ENCODE measurements at regions not wholly inside any gene's neighbourhood (a gene's known extent, or its start where the extent isn't known, plus 50 kb on each side); places are given as distances from the start of the nearest gene placed in this dataset.

GRCh38 chr2:19041434-19042041 is 316.9 kb downstream of the OSR1 start:
- no peak overlapping the region for H2AFZ ChIP-seq (ENCODE audit: low read length)
- no peaks in the 10 kb centered on the region for H3K36me3 ChIP-seq (ENCODE audit: insufficient read depth, low read length)
- H3K4me1 ChIP-seq (ENCODE audit: low read length): no peaks in the 10 kb centered on the region
- H3K27ac ChIP-seq (ENCODE audit: low read length): no peak overlapping the region
- no peaks in the 10 kb centered on the region for H4K20me1 ChIP-seq (ENCODE audit: insufficient read depth, low read depth, low read length)
- no peaks in the 10 kb centered on the region for H3K9me2 ChIP-seq (replicated peaks; ENCODE audit: insufficient read depth, low read length)
- no peak for DNase-seq
- H3K4me2 ChIP-seq (ENCODE audit: low read depth, low read length, poor library complexity, severe bottlenecking): no peak overlapping the region
- H3K27me3 ChIP-seq (ENCODE audit: low read length): no peaks in the 10 kb centered on the region
- no peaks in the 10 kb centered on the region for H3K79me2 ChIP-seq (ENCODE audit: low read length)
- no peaks in the 10 kb centered on the region for H3K9me3 ChIP-seq (ENCODE audit: low read length)
- no peak overlapping the region for H3K4me3 ChIP-seq (ENCODE audit: low read length)
- H3K9ac ChIP-seq (ENCODE audit: low read length): no peak overlapping the region

GRCh38 chr2:19038071-19039015 is 320.1 kb downstream of the OSR1 start:
- Histone ChIP-seq H3K36me3 (ENCODE audit: insufficient read depth, low read length) (no peaks in the 10 kb centered on the region), H4K20me1 (ENCODE audit: insufficient read depth, low read depth, low read length) (no peaks in the 10 kb centered on the region), H3K9me2 (replicated peaks; ENCODE audit: insufficient read depth, low read length) (no peaks in the 10 kb centered on the region), H3K9me3 (ENCODE audit: low read length) (no peaks in the 10 kb centered on the region), H2AFZ (ENCODE audit: low read length) (no peak overlapping the region), H3K27ac (ENCODE audit: low read length) (no peak overlapping the region), H3K4me2 (ENCODE audit: low read depth, low read length, poor library complexity, severe bottlenecking) (no peak overlapping the region), H3K79me2 (ENCODE audit: low read length) (no peaks in the 10 kb centered on the region), H3K9ac (ENCODE audit: low read length) (no peak overlapping the region), H3K27me3 (ENCODE audit: low read length) (no peaks in the 10 kb centered on the region), H3K4me3 (ENCODE audit: low read length) (no peak overlapping the region), H3K4me1 (ENCODE audit: low read length) (no peaks in the 10 kb centered on the region)
- DNase-seq: no peak

- H4K20me1 ChIP-seq (ENCODE audit: insufficient read depth, low read depth, low read length): no peaks in the 10 kb centered on the region
- DNase-seq: no peak
- no peak overlapping the region for H2AFZ ChIP-seq (ENCODE audit: low read length)
- no peaks in the 10 kb centered on the region for H3K4me1 ChIP-seq (ENCODE audit: low read length)
- H3K9ac ChIP-seq (ENCODE audit: low read length): no peak overlapping the region
- no peak overlapping the region for H3K27ac ChIP-seq (ENCODE audit: low read length)
- no peaks in the 10 kb centered on the region for H3K9me3 ChIP-seq (ENCODE audit: low read length)
- H3K36me3 ChIP-seq (ENCODE audit: insufficient read depth, low read length): no peaks in the 10 kb centered on the region
- no peak overlapping the region for H3K4me2 ChIP-seq (ENCODE audit: low read depth, low read length, poor library complexity, severe bottlenecking)
- no peak overlapping the region for H3K4me3 ChIP-seq (ENCODE audit: low read length)
- H3K27me3 ChIP-seq (ENCODE audit: low read length): no peaks in the 10 kb centered on the region
- no peaks in the 10 kb centered on the region for H3K79me2 ChIP-seq (ENCODE audit: low read length)
- no peaks in the 10 kb centered on the region for H3K9me2 ChIP-seq (replicated peaks; ENCODE audit: insufficient read depth, low read length)
These were observed 322.3 kb downstream of the OSR1 start for GRCh38 chr2:19036091-19036490.

- H4K20me1 ChIP-seq (ENCODE audit: insufficient read depth, low read depth, low read length): no peaks in the 10 kb centered on the region
- H3K9me3 ChIP-seq (ENCODE audit: low read length): no peaks in the 10 kb centered on the region
- no peaks in the 10 kb centered on the region for H3K36me3 ChIP-seq (ENCODE audit: insufficient read depth, low read length)
- H2AFZ ChIP-seq (ENCODE audit: low read length): no peak overlapping the region
- no peaks in the 10 kb centered on the region for H3K9me2 ChIP-seq (replicated peaks; ENCODE audit: insufficient read depth, low read length)
- H3K4me1 ChIP-seq (ENCODE audit: low read length): no peaks in the 10 kb centered on the region
- H3K4me3 ChIP-seq (ENCODE audit: low read length): no peak overlapping the region
- no peaks in the 10 kb centered on the region for H3K27me3 ChIP-seq (ENCODE audit: low read length)
- DNase-seq: no peak
- H3K4me2 ChIP-seq (ENCODE audit: low read depth, low read length, poor library complexity, severe bottlenecking): no peak overlapping the region
- no peaks in the 10 kb centered on the region for H3K79me2 ChIP-seq (ENCODE audit: low read length)
- no peak overlapping the region for H3K27ac ChIP-seq (ENCODE audit: low read length)
- no peak overlapping the region for H3K9ac ChIP-seq (ENCODE audit: low read length)
These were observed 323.2 kb downstream of the OSR1 start for GRCh38 chr2:19035238-19035637.

- Histone ChIP-seq H3K9me2 (replicated peaks; ENCODE audit: insufficient read depth, low read length) (no peaks in the 10 kb centered on the region), H3K27me3 (ENCODE audit: low read length) (no peaks in the 10 kb centered on the region), H3K4me2 (ENCODE audit: low read depth, low read length, poor library complexity, severe bottlenecking) (no peak overlapping the region), H3K79me2 (ENCODE audit: low read length) (no peaks in the 10 kb centered on the region), H3K4me3 (ENCODE audit: low read length) (no peak overlapping the region), H3K9ac (ENCODE audit: low read length) (no peak overlapping the region), H3K4me1 (ENCODE audit: low read length) (no peaks in the 10 kb centered on the region), H3K36me3 (ENCODE audit: insufficient read depth, low read length) (no peaks in the 10 kb centered on the region), H3K9me3 (ENCODE audit: low read length) (no peaks in the 10 kb centered on the region), H4K20me1 (ENCODE audit: insufficient read depth, low read depth, low read length) (no peaks in the 10 kb centered on the region), H2AFZ (ENCODE audit: low read length) (no peak overlapping the region), H3K27ac (ENCODE audit: low read length) (no peak overlapping the region)
- DNase-seq: no peak
These were observed 325.2 kb downstream of the OSR1 start for GRCh38 chr2:19033240-19033639.

- H4K20me1 ChIP-seq (ENCODE audit: insufficient read depth, low read depth, low read length): no peaks in the 10 kb centered on the region
- no peak overlapping the region for H3K27ac ChIP-seq (ENCODE audit: low read length)
- no peaks in the 10 kb centered on the region for H3K9me3 ChIP-seq (ENCODE audit: low read length)
- no peak overlapping the region for H3K4me3 ChIP-seq (ENCODE audit: low read length)
- H3K36me3 ChIP-seq (ENCODE audit: insufficient read depth, low read length): no peaks in the 10 kb centered on the region
- no peaks in the 10 kb centered on the region for H3K79me2 ChIP-seq (ENCODE audit: low read length)
- H3K27me3 ChIP-seq (ENCODE audit: low read length): no peaks in the 10 kb centered on the region
- no peaks in the 10 kb centered on the region for H3K4me1 ChIP-seq (ENCODE audit: low read length)
- H2AFZ ChIP-seq (ENCODE audit: low read length): no peak overlapping the region
- H3K9ac ChIP-seq (ENCODE audit: low read length): no peak overlapping the region
- H3K4me2 ChIP-seq (ENCODE audit: low read depth, low read length, poor library complexity, severe bottlenecking): no peak overlapping the region
- no peak for DNase-seq
- no peaks in the 10 kb centered on the region for H3K9me2 ChIP-seq (replicated peaks; ENCODE audit: insufficient read depth, low read length)
These were observed 326.8 kb downstream of the OSR1 start for GRCh38 chr2:19031642-19032041.

- DNase-seq: no peak
- Histone ChIP-seq H3K4me3 (ENCODE audit: low read length) (no peak overlapping the region), H3K79me2 (ENCODE audit: low read length) (no peaks in the 10 kb centered on the region), H3K9me3 (ENCODE audit: low read length) (no peaks in the 10 kb centered on the region), H3K27ac (ENCODE audit: low read length) (no peak overlapping the region), H4K20me1 (ENCODE audit: insufficient read depth, low read depth, low read length) (no peaks in the 10 kb centered on the region), H3K27me3 (ENCODE audit: low read length) (no peaks in the 10 kb centered on the region), H3K4me1 (ENCODE audit: low read length) (no peaks in the 10 kb centered on the region), H3K9me2 (replicated peaks; ENCODE audit: insufficient read depth, low read length) (no peaks in the 10 kb centered on the region), H2AFZ (ENCODE audit: low read length) (no peak overlapping the region), H3K4me2 (ENCODE audit: low read depth, low read length, poor library complexity, severe bottlenecking) (no peak overlapping the region), H3K9ac (ENCODE audit: low read length) (no peak overlapping the region), H3K36me3 (ENCODE audit: insufficient read depth, low read length) (no peaks in the 10 kb centered on the region)
These were observed 328.8 kb downstream of the OSR1 start for GRCh38 chr2:19029655-19030054.

- H3K4me2 ChIP-seq (ENCODE audit: low read depth, low read length, poor library complexity, severe bottlenecking): no peak overlapping the region
- no peak overlapping the region for H3K4me3 ChIP-seq (ENCODE audit: low read length)
- no peak for DNase-seq
- no peak overlapping the region for H2AFZ ChIP-seq (ENCODE audit: low read length)
- no peaks in the 10 kb centered on the region for H3K27me3 ChIP-seq (ENCODE audit: low read length)
- H3K36me3 ChIP-seq (ENCODE audit: insufficient read depth, low read length): no peaks in the 10 kb centered on the region
- H3K9me3 ChIP-seq (ENCODE audit: low read length): no peaks in the 10 kb centered on the region
- H3K9me2 ChIP-seq (replicated peaks; ENCODE audit: insufficient read depth, low read length): no peaks in the 10 kb centered on the region
- H3K9ac ChIP-seq (ENCODE audit: low read length): no peak overlapping the region
- H3K79me2 ChIP-seq (ENCODE audit: low read length): no peaks in the 10 kb centered on the region
- no peak overlapping the region for H3K27ac ChIP-seq (ENCODE audit: low read length)
- no peaks in the 10 kb centered on the region for H3K4me1 ChIP-seq (ENCODE audit: low read length)
- H4K20me1 ChIP-seq (ENCODE audit: insufficient read depth, low read depth, low read length): no peaks in the 10 kb centered on the region
These were observed 329.6 kb downstream of the OSR1 start for GRCh38 chr2:19028587-19029375.

Measured in Karpas-422 (cell line).